DND-41 (cell line): ENCODE measurements at regions not wholly inside any gene's neighbourhood (a gene's known extent, or its start where the extent isn't known, plus 50 kb on each side); places are given as distances from the start of the nearest gene placed in this dataset.

Experiments
- ATAC-seq: fragments of 200-7000 bp; cut with Tn5 transposase; 3 replicates; pipeline ENCODE4 v1.9.1; 2021; ENCODE audit warnings: low read depth; ENCODE audit not compliant: insufficient read depth
- DNase-seq: peaks from one replicate; pipeline ENCODE4 v3.0.0-alpha.2; 2020
- H2AFZ ChIP-seq: 2 replicates; pipeline ENCODE4 v1.6.0; 2012; ENCODE audit warnings: low read depth, low read length
- H3K27ac ChIP-seq: 2 replicates; pipeline ENCODE4 v1.5.1; 2012; ENCODE audit warnings: low read length, inconsistent platforms
- H3K27me3 ChIP-seq: fragments of 200-600 bp; sonication (generic); 2 replicates; pipeline ENCODE4 v1.6.0; 2012; ENCODE audit warnings: low read length, mild to moderate bottlenecking, inconsistent platforms; ENCODE audit not compliant: insufficient read depth, poor library complexity
- H3K36me3 ChIP-seq: 2 replicates; pipeline ENCODE4 v1.5.1; 2012; ENCODE audit warnings: low read length, inconsistent platforms; ENCODE audit not compliant: insufficient read depth
- H3K4me1 ChIP-seq: 2 replicates; pipeline ENCODE4 v1.5.1; 2012; ENCODE audit warnings: mild to moderate bottlenecking, low read length; ENCODE audit not compliant: insufficient read depth
- H3K4me2 ChIP-seq: 2 replicates; pipeline ENCODE4 v1.6.0; 2012; ENCODE audit warnings: mild to moderate bottlenecking, moderate library complexity, low read length, inconsistent platforms; ENCODE audit not compliant: insufficient read depth
- H3K4me3 ChIP-seq, 2 experiments: fragments of 200-600 bp in 1 of 2; shearing (Covaris generic) in 1 of 2; 2 replicates each; pipeline ENCODE4 v1.5.1; 2012 to 2016; ENCODE audit warnings: inconsistent platforms in 2 of 2, low read length in 2 of 2, mild to moderate bottlenecking in 2 of 2, low read depth in 1 of 2, moderate library complexity in 1 of 2
- H3K79me2 ChIP-seq: 2 replicates; pipeline ENCODE4 v1.6.0; 2012; ENCODE audit warnings: low read length, inconsistent platforms; ENCODE audit not compliant: insufficient read depth
- H3K9ac ChIP-seq: 2 replicates; pipeline ENCODE4 v1.6.0; 2012; ENCODE audit warnings: low read depth, mild to moderate bottlenecking, inconsistent platforms, low read length, moderate library complexity
- H3K9me3 ChIP-seq: 2 replicates; pipeline ENCODE4 v1.5.1; 2012; ENCODE audit warnings: low read length, moderate library complexity, mild to moderate bottlenecking, inconsistent platforms; ENCODE audit not compliant: insufficient read depth, severe bottlenecking
- H4K20me1 ChIP-seq: 2 replicates; pipeline ENCODE4 v1.6.0; 2012; ENCODE audit warnings: low read length; ENCODE audit not compliant: insufficient read depth
- CTCF ChIP-seq: IDR thresholded peaks from 2 replicates; pipeline ENCODE4 v1.5.1; 2012; ENCODE audit warnings: borderline replicate concordance, low read length, moderate library complexity, mild to moderate bottlenecking; ENCODE audit not compliant: poor library complexity, severe bottlenecking; ENCODE audit errors: extremely low read depth
- EZH2 ChIP-seq: IDR thresholded peaks from 3 replicates; pipeline ENCODE4 v1.6.1; 2012; ENCODE audit warnings: borderline replicate concordance, low read depth, mild to moderate bottlenecking, moderate library complexity, low read length, inconsistent platforms; ENCODE audit not compliant: severe bottlenecking

- Histone ChIP-seq H3K4me1 (no peaks in the 10 kb centered on the region), H2AFZ (no peak overlapping the region), H3K4me2 (no peak overlapping the region), H3K4me3 (no peak overlapping the region), H3K9me3 (no peaks in the 10 kb centered on the region), H3K27me3 (no peaks in the 10 kb centered on the region), H3K79me2 (no peaks in the 10 kb centered on the region), H3K9ac (no peak overlapping the region), H4K20me1 (no peaks in the 10 kb centered on the region), H3K27ac (no peak overlapping the region), H3K36me3 (no peaks in the 10 kb centered on the region)
- DNase-seq, result no peak
- no peak for ATAC-seq
- TF ChIP-seq EZH2 (no peak), CTCF (no peak)
These were observed 287.6 kb downstream of the CYRIA start for GRCh38 chr2:16378031-16378430.

GRCh38 chr2:16375981-16376380 is 289.7 kb downstream of the CYRIA start:
- no peak overlapping the region for H3K27ac ChIP-seq
- H3K36me3 ChIP-seq, result no peaks in the 10 kb centered on the region
- H3K4me3 ChIP-seq, result no peak overlapping the region
- H3K9ac ChIP-seq, result no peak overlapping the region
- H3K79me2 ChIP-seq, result no peaks in the 10 kb centered on the region
- H3K9me3 ChIP-seq, result no peaks in the 10 kb centered on the region
- H4K20me1 ChIP-seq, result no peaks in the 10 kb centered on the region
- no peak overlapping the region for H2AFZ ChIP-seq
- ATAC-seq, result no peak
- TF ChIP-seq CTCF (no peak), EZH2 (no peak)
- no peak overlapping the region for H3K4me2 ChIP-seq
- no peaks in the 10 kb centered on the region for H3K4me1 ChIP-seq
- H3K27me3 ChIP-seq, result no peaks in the 10 kb centered on the region
- no peak for DNase-seq

GRCh38 chr2:16375351-16375750 is 290.3 kb downstream of the CYRIA start:
- no peak overlapping the region for H3K27ac ChIP-seq
- TF ChIP-seq EZH2 (no peak), CTCF (no peak)
- H3K9me3 ChIP-seq, result no peaks in the 10 kb centered on the region
- H4K20me1 ChIP-seq, result no peaks in the 10 kb centered on the region
- ATAC-seq (no peak), DNase-seq (no peak)
- no peaks in the 10 kb centered on the region for H3K79me2 ChIP-seq
- H3K36me3 ChIP-seq, result no peaks in the 10 kb centered on the region
- no peak overlapping the region for H2AFZ ChIP-seq
- no peaks in the 10 kb centered on the region for H3K4me1 ChIP-seq
- H3K27me3 ChIP-seq, result no peaks in the 10 kb centered on the region
- H3K4me2 ChIP-seq, result no peak overlapping the region
- no peak overlapping the region for H3K9ac ChIP-seq
- H3K4me3 ChIP-seq, result no peak overlapping the region

GRCh38 chr2:16374671-16375070 is 291.0 kb downstream of the CYRIA start:
- no peak overlapping the region for H3K4me2 ChIP-seq
- no peaks in the 10 kb centered on the region for H3K36me3 ChIP-seq
- H4K20me1 ChIP-seq, result no peaks in the 10 kb centered on the region
- no peak overlapping the region for H3K4me3 ChIP-seq
- no peak for ATAC-seq
- no peak for DNase-seq
- H2AFZ ChIP-seq, result no peak overlapping the region
- no peaks in the 10 kb centered on the region for H3K79me2 ChIP-seq
- no peak overlapping the region for H3K27ac ChIP-seq
- no peaks in the 10 kb centered on the region for H3K4me1 ChIP-seq
- H3K9ac ChIP-seq, result no peak overlapping the region
- H3K27me3 ChIP-seq, result no peaks in the 10 kb centered on the region
- no peaks in the 10 kb centered on the region for H3K9me3 ChIP-seq
- no peak for TF ChIP-seq CTCF
- no peak for TF ChIP-seq EZH2
